AG08396 (cell line): ENCODE measurements at regions not wholly inside any gene's neighbourhood (a gene's known extent, or its start where the extent isn't known, plus 50 kb on each side); places are given as distances from the start of the nearest gene placed in this dataset.
"Not testable (repeated sequence)": the region's sequence is repeated elsewhere in the genome, so short reads cannot be mapped to it uniquely, and the experiment has no call there.

Experiments used
- DNase-seq: peaks from one replicate; pipeline ENCODE4 v3.0.0; 2012; ENCODE audit warnings: low spot score, mixed read lengths

DNA sequence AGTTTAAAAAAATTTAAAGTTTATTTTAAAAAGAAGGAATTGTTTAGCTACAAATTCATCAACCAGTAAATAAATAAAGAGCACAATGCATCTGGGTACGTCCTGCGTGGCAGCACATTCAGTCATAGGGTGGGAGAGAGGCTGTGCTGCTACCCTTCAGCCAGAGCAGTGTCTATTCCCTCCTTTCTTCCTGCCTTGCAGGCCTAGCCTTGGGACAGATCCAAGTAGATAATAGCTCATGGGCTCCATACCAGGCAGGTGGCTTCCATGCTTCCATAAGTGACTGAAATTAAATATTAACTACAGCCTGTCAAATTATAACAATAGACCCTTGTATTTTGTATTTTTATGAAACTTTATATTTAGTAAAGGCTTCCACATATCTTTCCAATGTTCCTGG lies 408.3 kb upstream of the RGMB start:
- no peak for DNase-seq

DNA sequence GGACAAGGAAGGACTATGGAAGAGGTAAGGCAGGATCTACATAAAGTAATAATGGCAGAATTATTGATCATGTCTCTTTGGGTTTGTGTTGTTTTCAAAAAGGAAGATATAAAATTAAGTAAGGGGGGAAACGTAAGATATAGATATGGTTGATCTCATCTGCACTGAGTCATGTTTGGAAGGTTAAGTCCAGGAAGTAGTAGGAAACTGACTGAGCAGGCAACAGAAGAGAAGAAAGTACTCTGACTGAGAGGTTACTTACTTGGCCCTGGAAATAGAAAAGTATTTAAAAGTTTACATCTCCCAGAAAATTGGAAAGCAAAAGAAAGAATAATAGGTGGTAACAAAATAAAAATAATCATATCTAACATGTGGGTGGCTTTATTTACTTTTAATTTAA lies 405.3 kb upstream of the RGMB start:
- no peak for DNase-seq

GRCh38 chr5:98372351-98372750 lies 401.1 kb upstream of the RGMB start:
- DNase-seq = no peak

GRCh38 chr5:98391921-98392625 lies 381.4 kb upstream of the RGMB start:
- no peak for DNase-seq

- DNase-seq = not testable (repeated sequence)
Measured at GRCh38 chr5:98393205-98393604, 380.3 kb upstream of the RGMB start.

DNA sequence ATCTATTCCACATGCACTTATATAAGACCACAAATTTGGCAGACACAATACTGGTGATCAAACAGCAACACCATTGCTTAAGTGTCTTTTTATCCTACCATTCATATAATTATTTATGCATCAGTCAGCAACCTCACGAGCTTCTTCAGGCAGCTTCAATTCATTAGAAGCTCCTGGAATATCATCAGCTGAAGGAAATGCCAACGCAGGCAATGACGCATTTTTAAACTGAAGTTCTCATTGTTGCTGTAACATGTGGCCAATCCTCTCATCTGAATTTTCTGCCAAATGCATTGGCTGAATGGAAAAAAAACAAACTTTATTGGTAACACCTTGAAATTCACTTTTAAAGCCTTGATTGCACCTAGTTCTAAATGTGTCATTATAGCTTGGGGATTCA lies 376.4 kb upstream of the RGMB start:
- peak; percentile 18 for DNase-seq

GRCh38 chr5:98398465-98398864 lies 375.0 kb upstream of the RGMB start:
- no peak for DNase-seq

- DNase-seq = no peak
Measured at GRCh38 chr5:98401656-98402055, 371.8 kb upstream of the RGMB start.

GRCh38 chr5:98402130-98402529 lies 371.3 kb upstream of the RGMB start:
- no peak for DNase-seq

DNA sequence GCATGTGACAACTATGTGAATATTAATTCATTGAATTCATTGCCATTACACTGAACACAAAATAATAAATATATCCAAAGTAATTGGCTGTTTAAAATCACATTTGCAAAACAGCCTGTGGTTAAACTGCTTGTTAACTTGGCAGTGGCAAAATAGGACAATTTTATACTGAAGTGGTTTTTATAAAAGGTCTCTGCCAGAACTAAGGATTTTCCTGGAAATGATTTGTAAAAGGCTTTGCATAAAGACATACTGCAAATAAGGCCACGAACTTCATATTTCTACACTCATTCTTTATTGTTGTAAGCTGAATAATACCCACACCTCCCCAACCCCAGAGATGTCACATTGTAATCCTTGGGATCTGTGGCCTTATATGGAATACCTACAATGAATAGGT lies 370.3 kb upstream of the RGMB start:
- DNase-seq = no peak

- peak; percentile 37 for DNase-seq
Measured at GRCh38 chr5:98414938-98415337, 358.5 kb upstream of the RGMB start.

- DNase-seq = no peak
Measured at GRCh38 chr5:98415663-98416062, 357.8 kb upstream of the RGMB start.

GRCh38 chr5:98416541-98416940 lies 356.9 kb upstream of the RGMB start:
- DNase-seq = no peak

DNA sequence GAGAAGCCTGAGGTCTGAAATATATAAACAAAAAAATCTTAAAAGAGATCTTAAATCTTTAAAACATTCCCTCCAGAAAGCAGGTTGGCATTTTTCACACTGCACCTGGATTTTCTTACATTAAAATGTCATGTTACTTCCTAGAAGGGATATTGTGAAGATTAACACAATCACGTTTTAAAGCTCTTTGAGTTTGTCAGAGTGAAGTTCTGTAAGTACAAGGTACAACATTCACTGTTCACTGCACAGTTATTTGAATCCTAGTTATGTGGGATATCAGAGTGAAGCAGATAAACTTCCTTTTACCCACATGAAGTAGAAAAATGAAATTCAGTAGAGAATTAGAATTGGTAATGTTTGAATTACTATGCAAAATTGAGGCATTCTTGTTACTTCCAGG lies 353.6 kb upstream of the RGMB start:
- DNase-seq = no peak

GRCh38 chr5:98424681-98425450 lies 348.6 kb upstream of the RGMB start:
- DNase-seq = no peak

- no peak for DNase-seq
Measured at GRCh38 chr5:98425640-98426039, 347.8 kb upstream of the RGMB start.

DNA sequence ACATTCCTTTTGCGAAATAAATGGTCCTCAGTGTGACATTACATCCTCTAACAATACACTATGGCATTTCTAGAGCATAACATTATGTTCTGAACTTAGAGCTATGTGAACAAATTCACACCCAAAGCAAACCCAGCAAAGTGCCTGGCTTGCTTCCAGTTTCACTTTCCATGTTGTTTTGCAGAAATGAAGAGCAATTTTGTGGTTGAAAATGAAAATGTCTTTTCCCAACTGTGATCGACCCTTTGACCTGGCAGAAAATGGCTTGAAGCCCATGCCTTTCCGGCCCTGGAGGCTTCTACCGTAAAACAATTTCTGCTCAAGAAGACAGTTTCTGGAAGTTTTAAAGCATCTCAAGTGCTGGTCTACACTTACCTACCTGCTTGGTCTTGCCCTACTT lies 344.7 kb upstream of the RGMB start:
- DNase-seq = no peak

DNA sequence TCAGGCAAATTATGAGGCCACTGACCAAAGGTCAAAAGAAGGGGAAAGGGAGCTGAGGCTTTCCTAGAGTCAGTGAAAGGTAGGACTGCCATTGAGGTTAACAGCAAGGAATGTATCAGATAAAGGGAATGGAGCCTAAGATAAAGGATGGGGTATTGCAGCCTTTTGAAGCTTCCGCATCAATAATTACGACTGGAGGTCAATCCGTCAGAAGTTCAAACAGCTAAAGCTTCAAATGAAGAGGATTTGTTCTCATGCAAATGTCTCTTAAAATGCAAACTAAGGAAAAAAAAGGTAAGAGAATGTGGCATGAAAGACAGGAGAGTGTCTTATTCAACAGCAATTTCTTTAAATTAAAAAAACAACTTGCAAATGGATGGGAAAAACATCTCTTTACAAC lies 341.1 kb upstream of the RGMB start:
- no peak for DNase-seq

- DNase-seq = no peak
Measured at GRCh38 chr5:98433022-98433421, 340.4 kb upstream of the RGMB start.

GRCh38 chr5:98433673-98434072 lies 339.8 kb upstream of the RGMB start:
- DNase-seq = no peak

DNA sequence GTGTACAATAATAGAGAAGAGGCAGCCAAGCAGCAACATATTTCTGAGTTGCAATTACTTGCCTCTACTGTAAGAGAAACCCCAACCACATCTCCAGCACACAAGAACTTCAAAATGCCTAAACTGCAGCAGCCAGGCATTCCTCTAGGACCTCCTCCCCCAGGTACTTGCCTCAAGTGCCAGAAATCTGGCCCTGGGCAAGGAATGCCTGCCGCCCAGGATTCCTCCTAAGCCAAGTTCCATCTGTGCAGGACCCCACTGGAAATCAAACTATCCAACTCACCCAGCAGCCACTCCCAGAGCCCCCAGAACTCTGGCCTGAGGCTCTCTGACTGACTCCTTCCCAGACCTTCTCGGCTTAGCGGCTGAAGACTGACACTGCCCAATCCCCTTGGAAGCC lies 336.8 kb upstream of the RGMB start:
- DNase-seq = no peak

DNA sequence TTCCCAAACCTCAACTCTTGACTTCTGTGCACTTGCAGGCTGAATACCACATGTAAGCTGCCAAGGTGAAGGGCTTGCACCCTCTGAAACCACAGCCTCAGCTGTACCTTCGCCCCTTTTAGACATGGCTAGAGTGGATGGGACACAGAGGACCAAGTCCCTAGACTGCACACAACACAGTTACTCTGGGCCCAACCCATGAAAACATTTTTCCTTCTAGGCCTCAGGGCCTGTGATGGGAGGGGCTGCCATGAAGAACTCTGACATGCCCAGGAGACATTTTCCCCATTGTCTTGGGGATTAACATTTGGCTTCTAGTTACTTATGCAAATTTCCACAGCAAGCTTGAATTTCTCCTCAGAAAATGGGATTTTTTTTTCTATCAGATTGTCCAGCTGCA lies 331.0 kb upstream of the RGMB start:
- DNase-seq = no peak

GRCh38 chr5:98443881-98444280 lies 329.6 kb upstream of the RGMB start:
- DNase-seq = no peak

DNA sequence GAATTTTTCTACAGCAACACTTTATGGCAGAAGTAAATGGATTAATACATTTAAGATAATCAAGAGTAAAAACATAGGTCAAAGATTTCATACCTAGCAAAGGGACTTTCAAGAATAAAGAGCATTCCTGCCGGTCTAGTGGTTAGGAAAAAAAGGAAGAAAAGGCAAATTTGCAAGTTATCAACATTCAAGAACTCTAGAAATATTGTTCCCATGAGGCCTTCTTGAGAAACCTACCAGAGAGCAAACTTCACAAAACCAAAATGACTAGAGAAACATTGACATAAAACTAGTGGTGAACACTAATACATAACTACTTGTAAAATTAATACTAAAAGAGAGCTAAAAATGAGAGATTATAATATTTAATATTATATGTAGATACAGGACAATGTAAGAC lies 320.2 kb upstream of the RGMB start:
- no peak for DNase-seq
